Activated CD4-positive, alpha-beta T cell treated with anti-CD3 and anti-CD28 coated beads, Interleukin-2, amount 50 U/mL, for 48 hours (primary cell): ENCODE measurements at regions not wholly inside any gene's neighbourhood (a gene's known extent, or its start where the extent isn't known, plus 50 kb on each side); places are given as distances from the start of the nearest gene placed in this dataset.
"Not testable (repeated sequence)": the region's sequence is repeated elsewhere in the genome, so short reads cannot be mapped to it uniquely, and the experiment has no call there.

Source experiments
- DNase-seq, 2 experiments: peaks; one replicate each; pipeline ENCODE4 v3.0.0-alpha.2; 2020

DNA sequence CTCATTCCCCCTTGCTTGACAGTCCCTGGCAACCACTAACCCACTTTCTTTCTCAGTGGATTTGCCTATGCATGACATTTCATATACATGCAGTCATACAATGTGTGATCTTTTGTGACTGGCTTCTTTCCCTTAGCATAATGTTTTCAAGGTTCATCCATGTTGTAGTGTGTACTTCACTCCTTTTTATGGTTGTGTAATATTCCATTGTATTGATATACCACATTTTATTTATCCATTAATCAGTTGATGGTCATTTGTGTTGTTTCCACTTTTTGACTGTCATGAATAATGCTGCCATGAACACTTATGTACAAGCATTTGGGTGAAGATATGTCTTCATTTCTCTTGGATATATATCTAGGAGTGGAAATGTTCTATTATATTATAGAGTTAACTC is 127.7 kb upstream of the GRIK3 start:
- DNase-seq: no peak

DNA sequence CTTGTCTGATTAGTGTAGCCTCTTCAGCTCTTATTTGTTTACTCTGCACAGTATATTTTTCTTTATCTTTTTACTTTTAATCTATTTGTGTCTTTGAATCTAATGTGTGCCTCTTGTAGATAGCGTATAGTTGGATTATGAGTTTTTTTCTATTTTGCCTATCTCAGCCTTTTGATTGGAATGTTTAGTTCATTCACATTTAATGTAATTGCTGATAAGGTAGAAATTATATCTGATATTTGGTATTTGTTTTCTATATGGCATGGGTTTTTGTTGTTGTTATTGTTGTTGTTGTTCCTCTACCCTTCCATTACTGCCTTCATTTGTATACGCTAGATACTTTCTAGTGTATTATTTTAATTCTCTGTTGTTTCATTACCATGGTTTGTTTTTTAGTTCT is 131.7 kb upstream of the GRIK3 start:
- no peak for DNase-seq

DNA sequence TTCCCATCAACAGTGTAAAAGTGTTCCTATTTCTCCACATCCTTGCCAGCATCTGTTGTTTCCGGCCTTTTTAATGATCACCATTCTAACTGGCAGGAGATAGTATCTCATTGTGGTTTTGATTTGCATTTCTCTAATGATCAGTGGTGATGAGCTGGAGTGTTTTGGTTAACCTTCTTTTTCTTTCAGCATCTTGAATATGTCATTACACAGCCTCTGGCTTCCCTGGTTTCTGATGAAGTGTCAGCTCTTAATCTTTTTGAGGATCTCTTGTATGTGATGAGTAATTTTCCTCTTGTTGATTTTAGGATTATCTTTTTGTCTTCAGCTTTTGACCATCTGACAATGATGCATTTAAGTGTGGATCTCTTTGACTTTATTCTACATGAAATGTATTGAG is 133.2 kb upstream of the GRIK3 start:
- no peak for DNase-seq

DNA sequence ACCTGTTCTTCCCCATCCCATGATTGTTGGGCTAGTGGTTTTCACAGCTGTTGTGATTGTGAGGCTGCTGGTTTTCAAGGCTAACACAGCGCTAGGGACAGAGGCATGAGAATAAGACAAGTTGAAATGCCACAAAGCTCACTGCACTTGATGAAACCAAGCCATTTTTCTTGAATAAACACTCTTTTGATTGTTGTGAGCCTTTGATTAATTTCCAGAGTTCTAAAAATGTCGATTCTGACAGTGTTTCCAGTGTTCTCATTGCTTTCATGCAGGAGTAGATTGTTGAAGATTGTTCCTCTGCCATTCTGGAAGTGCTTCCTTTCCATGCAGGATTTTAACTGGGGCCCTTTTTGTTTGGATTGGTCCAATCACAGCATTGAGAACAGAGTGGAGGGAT is 134.9 kb upstream of the GRIK3 start:
- no peak for DNase-seq

DNA sequence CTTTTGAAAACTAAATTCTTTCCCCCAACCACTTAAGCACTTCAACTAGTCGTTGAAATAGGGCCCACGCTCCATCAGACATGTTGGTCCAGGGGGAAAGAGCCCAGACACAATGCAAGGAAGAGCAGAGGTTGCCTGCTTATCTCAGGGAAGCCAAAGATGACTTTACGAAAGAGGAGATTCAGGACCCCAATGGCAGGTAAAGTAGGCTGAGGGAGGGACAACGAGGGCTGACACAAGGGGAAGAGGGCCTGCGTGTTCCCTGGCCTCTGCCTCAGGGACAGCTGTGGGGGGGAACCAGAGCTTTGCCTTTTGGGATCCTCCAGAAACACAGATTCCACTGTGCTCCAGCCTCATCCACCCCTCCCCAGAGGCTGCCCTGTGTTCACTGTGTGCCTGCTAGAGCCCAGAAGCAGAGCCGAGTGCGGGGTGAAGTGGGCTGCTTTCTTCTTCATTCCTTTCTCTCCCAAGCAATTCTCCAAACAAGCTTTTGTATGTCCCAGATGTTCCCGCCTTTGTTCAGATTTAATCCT is 135.5 kb upstream of the GRIK3 start:
- no peak for DNase-seq

- DNase-seq: no peak
These were observed 137.4 kb upstream of the GRIK3 start for GRCh38 chr1:37171691-37172090.

- no peak for DNase-seq
These were observed 140.0 kb upstream of the GRIK3 start for GRCh38 chr1:37174341-37174740.

DNA sequence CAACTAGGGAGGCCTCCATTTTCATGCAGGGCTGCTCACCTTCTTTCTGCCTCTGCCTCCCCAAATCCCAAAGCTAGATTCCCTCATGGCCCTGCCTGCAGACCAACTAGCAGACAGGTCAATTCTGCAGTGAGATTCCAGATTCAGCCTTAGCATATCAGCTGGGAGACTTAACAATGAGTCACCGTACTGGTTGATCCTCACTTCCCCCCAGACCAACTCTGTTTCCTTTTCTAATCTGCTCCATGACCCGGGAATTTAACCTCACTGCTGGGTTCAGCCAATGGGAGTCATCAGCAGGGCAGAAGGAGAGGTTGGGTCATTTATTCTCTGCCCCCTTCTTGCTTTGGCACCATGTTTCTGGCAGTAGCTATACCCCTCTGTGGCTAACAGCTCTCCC is 140.6 kb upstream of the GRIK3 start:
- DNase-seq: no peak

DNA sequence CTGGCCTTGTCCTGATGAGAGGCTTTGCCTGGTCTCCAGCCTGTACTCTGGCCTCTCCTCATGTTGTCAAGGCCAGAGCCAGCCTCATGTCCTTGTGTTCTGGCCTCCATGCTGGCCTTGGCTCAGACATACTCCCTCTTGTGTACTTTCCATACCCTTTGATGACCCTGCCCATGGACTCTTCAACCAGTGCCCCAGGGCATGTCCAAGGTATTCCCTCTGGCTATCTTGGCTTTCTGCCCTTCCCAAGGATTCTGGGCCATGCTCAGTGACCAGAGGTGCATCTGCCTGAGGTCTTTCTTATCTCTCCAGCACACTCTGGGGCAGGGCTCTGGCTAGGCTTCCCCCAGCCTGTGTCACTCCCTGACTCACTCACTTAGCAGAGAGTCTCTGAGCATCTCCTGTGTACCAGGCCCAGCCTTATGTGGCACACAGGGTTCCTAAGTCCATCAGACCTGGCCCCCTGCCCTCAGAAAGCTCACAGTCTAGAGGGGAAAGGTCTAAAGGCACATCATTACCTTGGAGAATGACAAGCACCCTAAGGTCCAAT is 141.4 kb upstream of the GRIK3 start:
- DNase-seq: no peak

- no peak for DNase-seq
These were observed 142.0 kb upstream of the GRIK3 start for GRCh38 chr1:37176269-37176668.

DNA sequence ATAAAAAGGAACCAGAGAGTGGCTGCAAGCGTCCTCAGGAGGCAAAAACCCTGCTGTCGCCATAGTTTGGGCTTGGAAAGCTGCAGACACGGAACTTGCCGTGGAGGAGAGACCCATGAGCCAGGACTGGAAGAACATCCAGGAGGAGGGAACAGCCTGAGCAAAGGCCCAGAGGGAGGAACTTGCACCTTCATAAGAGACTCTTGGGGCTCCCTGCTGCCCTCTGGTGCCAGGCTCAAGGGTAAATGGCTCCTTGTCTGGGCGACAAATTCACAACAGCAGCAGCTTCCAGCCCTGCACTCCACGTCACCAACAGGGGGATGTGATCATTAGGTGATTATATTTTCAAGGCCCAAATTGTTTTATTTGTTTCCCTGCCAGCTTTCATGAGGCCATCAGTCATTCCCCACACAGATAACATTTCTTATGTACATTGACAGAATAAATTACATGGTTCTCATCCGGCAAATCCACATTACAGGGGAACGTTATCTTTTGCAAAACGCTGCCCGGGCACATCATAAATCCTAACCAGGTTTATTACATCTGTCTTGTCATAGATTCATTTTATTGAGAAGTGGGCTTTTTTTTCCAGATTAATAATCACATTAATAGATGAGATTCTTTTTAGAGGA is 143.0 kb upstream of the GRIK3 start:
- peak; percentile 17 to 28 for DNase-seq

- no peak for DNase-seq
These were observed 147.1 kb upstream of the GRIK3 start for GRCh38 chr1:37181425-37181824.

DNA sequence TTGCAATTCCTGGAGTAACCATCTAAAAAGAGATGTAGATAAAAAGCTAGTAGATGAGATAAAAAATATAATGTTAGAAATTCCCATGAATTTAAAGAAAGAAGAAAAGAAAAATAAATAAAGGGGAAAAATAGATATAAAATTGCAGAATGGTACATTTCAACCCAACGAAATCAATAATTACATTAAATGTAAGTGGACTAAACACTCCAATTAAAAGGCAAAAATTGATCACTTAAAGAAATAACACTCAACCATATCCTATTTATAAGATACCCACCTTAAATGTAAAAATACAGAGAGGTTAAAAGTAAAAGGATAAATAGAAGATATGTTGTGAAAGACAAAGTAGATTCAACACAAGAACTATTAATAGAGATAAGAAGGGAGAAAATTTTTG is 150.5 kb upstream of the GRIK3 start:
- no peak for DNase-seq

- no peak for DNase-seq
These were observed 152.0 kb upstream of the GRIK3 start for GRCh38 chr1:37186246-37186756.

DNA sequence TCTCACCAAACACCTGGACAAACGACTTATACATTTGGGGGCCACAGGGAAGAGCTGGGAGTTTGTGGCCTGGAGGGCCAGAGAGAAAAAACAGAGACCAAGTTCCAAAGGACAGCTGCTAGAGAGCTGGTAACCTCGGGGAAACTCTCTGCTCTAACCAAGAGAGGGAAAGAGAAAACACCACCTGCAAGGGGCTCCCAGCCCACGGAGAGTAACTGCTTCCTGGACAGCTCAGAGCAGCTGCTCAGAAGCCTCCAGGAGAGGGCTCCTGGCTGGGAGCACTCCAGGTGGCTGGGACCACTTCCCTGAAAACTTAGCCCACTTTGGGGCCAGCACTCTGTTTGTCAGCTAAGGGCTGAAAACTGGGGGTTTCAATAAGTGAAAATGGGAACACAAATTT is 154.8 kb upstream of the GRIK3 start:
- DNase-seq: no peak

DNA sequence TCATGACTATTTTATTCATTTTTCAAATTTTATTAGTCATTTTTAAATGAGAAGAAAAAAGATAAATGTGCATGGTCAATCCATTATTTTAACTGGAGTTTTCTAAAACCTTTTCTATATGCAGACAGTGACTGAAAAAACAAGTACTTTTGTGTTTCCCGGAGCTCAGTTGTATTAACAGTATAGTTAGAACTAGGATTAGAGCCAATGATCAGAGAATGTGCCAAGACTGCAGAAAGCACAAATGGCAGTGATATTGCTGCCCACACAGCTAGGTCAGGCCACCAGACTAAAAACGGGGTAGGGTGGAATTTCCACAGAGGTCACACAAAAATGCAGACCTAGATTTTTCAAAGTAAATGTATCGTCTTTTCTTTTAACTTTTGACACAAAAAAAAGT is 163.1 kb upstream of the GRIK3 start:
- DNase-seq: no peak

DNA sequence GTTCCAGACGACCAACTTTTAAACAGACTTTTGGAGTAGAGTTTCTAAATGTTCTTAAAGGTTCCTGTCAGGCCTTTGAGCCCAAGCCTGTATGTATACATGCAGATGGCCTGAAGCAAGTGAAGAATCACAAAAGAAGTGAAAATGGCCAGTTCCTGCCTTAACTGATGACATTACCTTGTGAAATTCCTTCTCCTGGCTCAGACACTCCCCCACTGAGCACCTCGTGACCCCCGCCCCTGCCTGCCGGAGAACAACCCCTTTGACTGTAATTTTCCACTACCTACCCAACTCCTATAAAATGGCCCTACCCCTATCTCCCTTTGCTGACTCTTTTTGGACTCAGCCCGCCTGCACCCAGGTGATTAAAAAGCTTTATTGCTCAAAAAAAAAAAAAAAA is 180.0 kb upstream of the GRIK3 start:
- DNase-seq: not testable (repeated sequence)

DNA sequence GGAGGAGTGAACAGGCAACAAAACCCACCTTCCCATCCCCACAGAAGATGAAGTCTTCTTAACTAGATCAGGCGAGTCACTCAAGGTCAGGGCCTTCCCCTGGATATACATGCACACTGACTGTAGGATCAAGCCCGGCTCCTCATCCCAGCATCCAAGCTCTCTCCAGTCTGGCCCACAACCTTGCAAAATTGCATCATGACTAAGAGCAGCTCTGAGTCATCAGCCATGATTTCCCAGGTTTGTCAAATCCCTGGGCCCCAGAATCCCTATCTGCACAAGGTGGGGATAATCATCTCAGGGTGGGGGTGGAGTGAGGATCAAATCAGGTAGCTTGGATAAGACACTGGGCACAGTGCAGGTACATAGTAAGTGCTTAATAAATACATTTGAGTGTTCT is 199.3 kb upstream of the GRIK3 start:
- no peak for DNase-seq

GRCh38 chr1:37234941-37235418 is 200.7 kb upstream of the GRIK3 start:
- DNase-seq: no peak

DNA sequence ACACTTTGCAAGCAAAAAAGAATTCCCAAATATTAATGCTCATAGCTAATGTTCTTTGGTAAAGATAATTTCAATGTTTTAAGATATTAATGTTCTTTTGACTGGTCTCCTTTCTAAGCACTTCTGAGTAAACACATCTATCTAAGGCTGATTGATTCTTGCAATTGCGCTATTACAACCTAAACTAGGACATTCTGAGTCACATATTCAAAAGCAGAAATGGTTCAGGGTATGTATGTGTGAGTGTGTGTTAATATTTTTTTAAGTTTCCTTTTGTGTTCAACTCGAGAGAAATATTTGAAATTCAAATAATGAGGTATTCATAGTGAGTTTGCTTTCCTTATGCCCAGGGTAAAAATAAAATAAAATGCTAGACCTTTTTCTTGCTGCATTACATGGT is 203.6 kb upstream of the GRIK3 start:
- no peak for DNase-seq

DNA sequence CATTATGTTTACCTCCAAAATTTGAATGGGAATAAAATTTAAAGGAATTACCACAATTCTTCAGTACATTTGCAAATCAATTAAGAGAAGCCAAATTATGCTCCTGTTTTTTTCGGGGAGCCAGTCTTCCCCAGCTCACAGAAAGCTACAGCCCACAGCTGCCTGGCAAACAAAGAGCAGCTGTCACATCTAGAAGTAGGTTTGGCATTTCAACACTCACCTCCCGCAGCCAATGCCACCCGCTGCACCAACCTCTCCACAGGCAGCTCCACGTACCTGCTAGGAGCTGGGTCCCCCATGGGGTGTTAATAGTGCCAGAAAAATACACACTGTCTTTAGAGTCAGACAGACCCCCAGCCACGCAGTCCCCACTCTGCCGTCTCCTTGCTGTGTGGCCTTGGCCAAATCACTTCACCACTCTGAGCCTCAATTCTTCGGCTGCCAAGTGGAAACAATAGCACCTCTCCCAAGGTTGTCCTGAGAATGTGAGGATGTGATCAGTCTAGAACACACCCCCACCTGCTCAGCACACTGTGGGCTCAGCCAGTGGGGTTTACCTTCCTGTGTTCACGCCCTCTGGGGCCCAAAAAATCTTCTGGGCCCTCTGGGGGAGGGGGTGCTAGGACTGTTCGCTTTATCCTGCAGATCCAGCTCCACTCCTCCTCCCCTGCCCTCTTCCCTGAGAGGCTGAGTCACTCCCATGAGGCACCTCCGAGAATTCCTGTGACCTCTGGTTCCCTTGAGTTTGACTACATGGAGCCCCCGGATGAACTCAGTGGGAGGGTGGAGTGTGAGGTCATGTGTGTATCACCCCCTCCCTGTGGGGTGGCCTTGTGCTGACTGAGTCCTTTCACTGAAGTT is 204.3 kb upstream of the GRIK3 start:
- DNase-seq: no peak

DNA sequence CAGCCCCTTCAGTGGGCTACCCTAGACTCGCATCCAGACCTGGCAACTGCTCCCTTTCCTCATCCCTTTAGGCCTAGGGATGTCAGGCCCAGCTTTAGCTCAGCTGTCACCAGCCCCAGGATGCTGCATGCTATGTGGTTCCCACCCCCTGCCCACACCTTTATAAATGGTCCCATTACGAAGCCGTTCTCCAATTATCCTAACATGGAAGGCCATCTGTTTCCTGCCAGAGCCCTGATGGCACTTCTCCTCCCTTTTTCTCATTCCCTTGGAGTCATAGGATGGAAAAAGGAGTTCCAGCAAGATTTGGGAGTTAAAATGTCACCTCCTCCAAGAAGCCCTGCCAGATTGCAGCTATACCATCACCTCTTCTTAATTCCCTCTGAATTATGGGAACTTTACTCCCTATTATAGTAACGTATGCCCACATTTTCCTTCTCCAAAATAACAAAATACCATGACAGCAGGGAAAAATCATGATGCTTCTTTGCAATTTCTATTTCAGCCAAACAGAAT is 205.0 kb upstream of the GRIK3 start:
- DNase-seq: no peak

GRCh38 chr1:37240897-37241296 is 206.6 kb upstream of the GRIK3 start:
- DNase-seq: no peak

GRCh38 chr1:37242501-37242900 is 208.2 kb upstream of the GRIK3 start:
- no peak for DNase-seq
